H1 (cell line): ENCODE measurements at regions not wholly inside any gene's neighbourhood (a gene's known extent, or its start where the extent isn't known, plus 50 kb on each side); places are given as distances from the start of the nearest gene placed in this dataset.
A peak's percentile ranks its signal among the peaks of the same experiment; 100 is the strongest.

Source experiments
- CTCF ChIA-PET: fragments of 300-600 bp; sonication (Branson Sonifier 250); formaldehyde crosslinking; loops from one replicate; lab custom pipeline; 2021; ENCODE audit not compliant: partially characterized antibody; lab: Charles Lee
- POLR2A ChIA-PET: fragments of 300-600 bp; sonication (Branson Sonifier 250); formaldehyde crosslinking; loops from one replicate; lab custom pipeline; 2021; ENCODE audit warnings: inconsistent platforms; ENCODE audit not compliant: partially characterized antibody; lab: Charles Lee
- DNase-seq, 2 experiments: peaks; one replicate each; pipeline versions ENCODE4 v3.0.0 to v3.0.0-alpha.2; 2010 to 2022; ENCODE audit warnings: low spot score in 2 of 2, low read depth in 1 of 2, mixed read lengths in 1 of 2
- FAIRE-seq: peaks from 2 replicates; lab custom pipeline; 2011; peaks lifted over from hg19 to GRCh38; lab: Jason Lieb, UNC
- H2AFZ ChIP-seq: 2 replicates; pipeline ENCODE4 v1.8.1; 2012; ENCODE audit warnings: low read length, inconsistent platforms
- H2AK5ac ChIP-seq: 2 replicates; pipeline ENCODE4 v1.6.1; 2013; ENCODE audit warnings: low read depth, low read length
- H2BK120ac ChIP-seq: replicated peaks from 2 replicates; pipeline ENCODE3; 2013; ENCODE audit warnings: low read depth, low read length, inconsistent platforms
- H2BK12ac ChIP-seq: 2 replicates; pipeline ENCODE4 v1.6.1; 2013; ENCODE audit warnings: low read depth, low read length
- H2BK15ac ChIP-seq: 2 replicates; pipeline ENCODE4 v1.6.1; 2013; ENCODE audit warnings: low read length
- H2BK20ac ChIP-seq: 2 replicates; pipeline ENCODE4 v1.6.1; 2013; ENCODE audit warnings: low read length
- H2BK5ac ChIP-seq: 2 replicates; pipeline ENCODE4 v1.6.1; 2013; ENCODE audit warnings: low read depth, low read length
- H3K14ac ChIP-seq: 2 replicates; pipeline ENCODE4 v1.6.1; 2013; ENCODE audit warnings: inconsistent platforms; ENCODE audit not compliant: insufficient read length
- H3K18ac ChIP-seq: 2 replicates; pipeline ENCODE4 v1.6.1; 2013; ENCODE audit warnings: low read length; ENCODE audit errors: extremely low read depth
- H3K23ac ChIP-seq: 2 replicates; pipeline ENCODE4 v1.6.1; 2013; ENCODE audit warnings: inconsistent platforms; ENCODE audit not compliant: insufficient read length
- H3K23me2 ChIP-seq: 2 replicates; pipeline ENCODE4 v1.6.1; 2013; ENCODE audit warnings: low read depth, low read length
- H3K27ac ChIP-seq: 2 replicates; pipeline ENCODE4 v1.6.1; 2011; ENCODE audit warnings: low read depth, low read length, inconsistent platforms
- H3K27me3 ChIP-seq, 4 experiments: replicated peaks in 1 of 4; 1 replicate in 1 of 4; 2 replicates in 3 of 4; pipeline versions ENCODE4 v1.6.1 to v1.8.1; 2011 to 2013; ENCODE audit warnings: low read length in 3 of 4, mild to moderate bottlenecking in 3 of 4, inconsistent platforms in 2 of 4, mixed read lengths in 2 of 4, moderate library complexity in 1 of 4; ENCODE audit not compliant: control insufficient read depth in 3 of 4, insufficient read depth in 3 of 4; ENCODE audit errors: extremely low read depth in 1 of 4
- H3K36me3 ChIP-seq, 4 experiments: 2 replicates each; pipeline versions ENCODE4 v1.6.1 to v1.8.1; 2011 to 2013; ENCODE audit warnings: mild to moderate bottlenecking in 4 of 4, low read length in 3 of 4, moderate library complexity in 2 of 4, control low read depth in 1 of 4, inconsistent platforms in 1 of 4; ENCODE audit not compliant: insufficient read depth in 4 of 4, control insufficient read depth in 2 of 4
- H3K4ac ChIP-seq: replicated peaks from 2 replicates; pipeline ENCODE3; 2013; ENCODE audit warnings: low read length, low read depth, mixed read lengths, inconsistent platforms; ENCODE audit not compliant: insufficient read length
- H3K4me1 ChIP-seq, 4 experiments: replicated peaks in 1 of 4; 1 replicate in 1 of 4; 2 replicates in 3 of 4; pipeline versions ENCODE4 v1.6.1 to v1.8.1; 2011 to 2013; ENCODE audit warnings: low read length in 3 of 4, inconsistent platforms in 2 of 4, mixed read lengths in 1 of 4; ENCODE audit not compliant: insufficient read depth in 4 of 4, control insufficient read depth in 3 of 4
- H3K4me2 ChIP-seq, 2 experiments: 2 replicates each; pipeline versions ENCODE4 v1.6.1 to v1.8.1; 2011 to 2013; ENCODE audit warnings: low read depth in 2 of 2, low read length in 2 of 2, control low read depth in 1 of 2, inconsistent platforms in 1 of 2, mild to moderate bottlenecking in 1 of 2; ENCODE audit not compliant: insufficient read depth in 1 of 2
- H3K4me3 ChIP-seq, 4 experiments: fragments of 200-600, 300-600 bp in 1 of 4; sonication (generic), shearing (Covaris generic), sonication (Bioruptor Twin) in 1 of 4; 2 replicates each; pipeline versions ENCODE4 v1.5.1 to v1.8.1; 2011 to 2016; ENCODE audit warnings: low read length in 4 of 4, low read depth in 3 of 4, control low read depth in 2 of 4, inconsistent platforms in 2 of 4, mild to moderate bottlenecking in 2 of 4, mixed read lengths in 1 of 4, moderate library complexity in 1 of 4; ENCODE audit not compliant: insufficient read depth in 2 of 4; ENCODE audit errors: extremely low read depth in 1 of 4
- H3K56ac ChIP-seq: replicated peaks from 2 replicates; pipeline ENCODE3; 2013; ENCODE audit warnings: low read depth, mild to moderate bottlenecking, mixed read lengths, low read length, inconsistent platforms; ENCODE audit not compliant: insufficient read length
- H3K79me1 ChIP-seq: 2 replicates; pipeline ENCODE4 v1.6.1; 2013; ENCODE audit warnings: low read depth, low read length, control low read depth
- H3K79me2 ChIP-seq, 2 experiments: 2 replicates each; pipeline versions ENCODE4 v1.6.1 to v1.8.1; 2012 to 2013; ENCODE audit warnings: low read length in 2 of 2, mild to moderate bottlenecking in 2 of 2, inconsistent platforms in 1 of 2; ENCODE audit not compliant: insufficient read depth in 2 of 2, control insufficient read depth in 1 of 2
- H3K9ac ChIP-seq, 4 experiments: replicated peaks in 1 of 4; 1 replicate in 1 of 4; 2 replicates in 3 of 4; pipeline versions ENCODE4 v1.6.1 to v1.8.1; 2011 to 2013; ENCODE audit warnings: low read depth in 3 of 4, low read length in 3 of 4, control low read depth in 2 of 4, mild to moderate bottlenecking in 2 of 4, moderate library complexity in 2 of 4, inconsistent platforms in 1 of 4; ENCODE audit errors: extremely low read depth in 1 of 4
- H3K9me3 ChIP-seq, 2 experiments: 2 replicates each; pipeline versions ENCODE4 v1.6.1 to v1.8.1; 2012 to 2013; ENCODE audit warnings: mild to moderate bottlenecking in 2 of 2, moderate library complexity in 2 of 2, control low read depth in 1 of 2, inconsistent platforms in 1 of 2, low read depth in 1 of 2, low read length in 1 of 2, mixed read lengths in 1 of 2; ENCODE audit not compliant: insufficient read depth in 2 of 2
- H4K20me1 ChIP-seq, 2 experiments: replicated peaks in 1 of 2; 2 replicates each; pipeline versions ENCODE3 to v1.8.1; 2011 to 2013; ENCODE audit warnings: inconsistent platforms in 2 of 2, low read length in 2 of 2, mild to moderate bottlenecking in 1 of 2; ENCODE audit not compliant: insufficient read depth in 2 of 2, control insufficient read depth in 1 of 2
- H4K5ac ChIP-seq: 2 replicates; pipeline ENCODE4 v1.6.1; 2013; ENCODE audit warnings: low read length, low read depth, mixed read lengths, inconsistent platforms; ENCODE audit not compliant: insufficient read length
- H4K8ac ChIP-seq: 2 replicates; pipeline ENCODE4 v1.8.0; 2013; ENCODE audit warnings: mild to moderate bottlenecking, moderate library complexity, low read length, inconsistent platforms; ENCODE audit not compliant: insufficient read depth; ENCODE audit errors: extremely low read depth
- H4K91ac ChIP-seq: replicated peaks from 2 replicates; pipeline ENCODE3; 2013; ENCODE audit warnings: low read length, mixed read lengths, inconsistent platforms; ENCODE audit not compliant: insufficient read length
- BRCA1 ChIP-seq: IDR thresholded peaks from 2 replicates; pipeline ENCODE4 v1.6.1; 2012; ENCODE audit warnings: low read depth, low read length, improper control_type of control experiment
- CBX5 ChIP-seq: fragments of 300-800, 300-1000 bp; sonication (generic); IDR thresholded peaks from 2 replicates; pipeline ENCODE4 v1.7.1; 2016; ENCODE audit warnings: antibody characterized with exemption, low read length, low read depth
- CEBPB ChIP-seq: IDR thresholded peaks from 2 replicates; pipeline ENCODE4 v1.6.1; 2012; ENCODE audit warnings: low read depth, low read length
- EP300 ChIP-seq, 2 experiments: IDR thresholded peaks; 1 replicate in 1 of 2; 2 replicates in 1 of 2; pipeline ENCODE4 v1.6.1; 2011 to 2012; ENCODE audit warnings: low read depth in 2 of 2, low read length in 2 of 2, mild to moderate bottlenecking in 2 of 2, borderline replicate concordance in 1 of 2, inconsistent platforms in 1 of 2, moderate library complexity in 1 of 2
- GTF2F1 ChIP-seq: IDR thresholded peaks from 2 replicates; pipeline ENCODE4 v1.6.1; 2012; ENCODE audit warnings: low read depth, low read length, improper control_type of control experiment, borderline replicate concordance
- JUND ChIP-seq: IDR thresholded peaks from 2 replicates; pipeline ENCODE4 v1.6.1; 2011; ENCODE audit warnings: mild to moderate bottlenecking, improper control_type of control experiment, low read length
- KDM4A ChIP-seq: IDR thresholded peaks from one replicate; pipeline ENCODE4 v1.7.1; 2012; ENCODE audit warnings: low read depth, mild to moderate bottlenecking, moderate library complexity, low read length, inconsistent platforms; ENCODE audit not compliant: severe bottlenecking
- KDM5A ChIP-seq: fragments of 200-600 bp; IDR thresholded peaks from 2 replicates; pipeline ENCODE4 v1.7.1; 2012; ENCODE audit warnings: mild to moderate bottlenecking, low read length, inconsistent platforms, mixed read lengths
- POU5F1 ChIP-seq: IDR thresholded peaks from 2 replicates; pipeline ENCODE4 v1.6.1; 2011; ENCODE audit warnings: low read depth, mild to moderate bottlenecking, low read length, moderate library complexity
- SIRT6 ChIP-seq: IDR thresholded peaks from one replicate; pipeline ENCODE4 v1.7.1; 2012; ENCODE audit warnings: low read length, inconsistent platforms
- TAF1 ChIP-seq: IDR thresholded peaks from 2 replicates; pipeline ENCODE4 v1.6.1; 2011; ENCODE audit warnings: mild to moderate bottlenecking, low read depth, low read length
- TAF7 ChIP-seq: optimal IDR thresholded peaks from 2 replicates; pipeline ENCODE3; 2011; ENCODE audit warnings: low read depth, mild to moderate bottlenecking, inconsistent platforms, low read length, moderate library complexity, borderline replicate concordance
- TCF12 ChIP-seq: IDR thresholded peaks from 2 replicates; pipeline ENCODE4 v1.6.1; 2011; ENCODE audit warnings: low read depth, mild to moderate bottlenecking, low read length
- WGBS, 2 experiments: shearing (Covaris generic) in 1 of 2; methylation state at CpG; one replicate each; pipeline versions ENCODE4 v1.1.6 to v1.1.7; 2013 to 2015; ENCODE audit warnings: low lambda C conversion rate in 2 of 2, mixed read lengths in 2 of 2, inconsistent platforms in 1 of 2, low coverage in 1 of 2, missing lambda C conversion rate in 1 of 2; ENCODE audit not compliant: insufficient replicate concordance in 2 of 2, insufficient coverage in 1 of 2, insufficient read length in 1 of 2; ENCODE audit errors: extremely low coverage in 1 of 2, missing lambda C conversion rate in 1 of 2; 5-methylcytosine and 5-hydroxymethylcytosine counted together

GRCh38 chr18:34098109-34098508 lies 126.6 kb downstream of the NOL4 start:
- Histone ChIP-seq H4K91ac (no peak overlapping the region), H3K9ac (no peak overlapping the region), H3K27ac (no peak overlapping the region), H2BK12ac (no peak overlapping the region), H2BK20ac (no peak overlapping the region), H3K79me2 (no peaks in the 10 kb centered on the region), H3K23me2 (no peaks in the 10 kb centered on the region), H2BK15ac (no peak overlapping the region), H3K14ac (no peak overlapping the region), H4K5ac (no peak overlapping the region), H4K20me1 (no peaks in the 10 kb centered on the region), H2BK5ac (no peak overlapping the region), H4K8ac (no peak overlapping the region), H3K4me3 (no peak overlapping the region), H3K79me1 (no peaks in the 10 kb centered on the region), H3K23ac (no peak overlapping the region), H2BK120ac (no peak overlapping the region), H2AK5ac (no peak overlapping the region), H3K56ac (no peak overlapping the region), H2AFZ (peak overlapping the region; percentile 73; the same call in 1 of the 2 replicates), H3K9me3 (no peaks in the 10 kb centered on the region), H3K4ac (no peak overlapping the region), H3K36me3 (no peaks in the 10 kb centered on the region), H3K18ac (no peak overlapping the region), H3K4me2 (no peak overlapping the region), H3K27me3 (no peaks in the 10 kb centered on the region), H3K4me1 (no peaks in the 10 kb centered on the region)
- DNase-seq (no peak), FAIRE-seq (no peak)
- ChIA-PET POLR2A (no interaction called here), CTCF (interaction anchor here (0.7 kb wide), 1 partner anchor 127 kb away, joined by 4 read pairs; no protein-coding TSS in a partner anchor)
- whole genome bisulfite sequencing, 2 experiments: 96% methylated on average over 2 of the region's 2 CpGs; no CpG with 5 or more reads in 1 of the 2 experiments
- no peak for TF ChIP-seq SIRT6
- TF ChIP-seq POU5F1: no peak
- TF ChIP-seq TAF7: no peak
- TF ChIP-seq KDM5A: no peak
- no peak for TF ChIP-seq TCF12
- TF ChIP-seq TAF1: no peak
- no peak for TF ChIP-seq CEBPB
- TF ChIP-seq GTF2F1: no peak
- TF ChIP-seq KDM4A: no peak
- TF ChIP-seq EP300 (IDR thresholded peaks at IDR 0.05; ENCODE audit: borderline replicate concordance in 1 of 2, low read depth in 2 of 2, low read length in 2 of 2): no peak
- no peak for TF ChIP-seq JUND
- no peak for TF ChIP-seq CBX5
- no peak for TF ChIP-seq BRCA1
